ENCODE measurements at regions not wholly inside any gene's neighbourhood (a gene's known extent, or its start where the extent isn't known, plus 50 kb on each side); places are given as distances from the start of the nearest gene placed in this dataset.

DNA sequence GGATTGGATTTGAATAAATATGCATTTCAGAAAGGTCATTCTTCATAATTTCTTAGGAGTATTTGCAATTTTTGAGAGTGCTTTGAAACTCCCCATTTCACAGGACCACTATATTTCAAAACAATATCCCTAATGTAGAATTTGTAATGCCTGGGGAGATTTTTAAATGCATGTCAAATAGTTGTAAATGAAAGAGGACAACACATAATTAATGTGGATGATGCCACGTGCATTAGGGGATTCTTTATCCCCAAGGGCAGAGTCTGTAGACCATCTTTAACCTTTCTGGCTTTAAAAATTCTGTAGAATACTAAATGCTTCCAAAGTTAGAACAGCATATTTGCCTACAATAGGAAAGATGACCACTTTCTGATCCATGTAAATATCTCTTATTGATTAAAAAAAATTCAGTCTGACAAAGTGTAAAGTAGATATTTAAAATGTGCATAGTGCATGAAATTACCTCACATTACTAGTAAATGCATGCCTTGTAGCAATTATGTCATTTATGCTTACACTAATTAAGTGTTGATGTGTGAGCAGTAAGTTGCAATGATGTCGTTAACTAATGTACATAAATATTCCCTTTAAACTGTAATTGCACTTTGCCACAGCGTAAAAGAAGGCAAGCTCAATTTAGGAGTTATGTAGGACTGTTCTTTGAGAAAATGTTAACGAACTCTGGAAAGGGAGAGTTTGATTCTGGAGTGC is 416.1 kb downstream of the PSAT1 start:
- Histone ChIP-seq H3K9me1 (replicated peaks; ENCODE audit: control insufficient read depth, extremely low read depth, insufficient read depth, low read length) (no peaks in the 10 kb centered on the region), H3K9me3 (replicated peaks; ENCODE audit: control insufficient read depth, insufficient read depth, low read length) (no peaks in the 10 kb centered on the region), H3K4me1 (ENCODE audit: control insufficient read depth, extremely low read depth, insufficient read depth, low read length) (no peaks in the 10 kb centered on the region), H3K4me3 (replicated peaks in 1 of 3; ENCODE audit: insufficient read depth in 1 of 3, low read depth in 1 of 3, low read length in 3 of 3) (no peak overlapping the region), H3K27me3 (ENCODE audit: control insufficient read depth in 2 of 2, insufficient read depth in 2 of 2, low read length in 2 of 2) (peaks cover 0 to 2% of the 10 kb centered on the region in 2 experiments), H3K27ac (ENCODE audit: insufficient read depth, low read depth, low read length) (no peak overlapping the region), H3K9ac (replicated peaks; ENCODE audit: extremely low read depth, insufficient read depth, low read length) (no peak overlapping the region), H3K4me2 (ENCODE audit: insufficient read depth, low read length) (no peak overlapping the region), H3K36me3 (ENCODE audit: control insufficient read depth in 2 of 2, extremely low read depth in 1 of 2, insufficient read depth in 2 of 2, low read length in 2 of 2) (no peaks in the 10 kb centered on the region), H3K79me2 (ENCODE audit: control insufficient read depth, insufficient read depth, low read length) (no peaks in the 10 kb centered on the region), H4K20me1 (replicated peaks; ENCODE audit: control insufficient read depth, extremely low read depth, insufficient read depth, low read length) (no peaks in the 10 kb centered on the region), H2AFZ (ENCODE audit: low read depth, low read length) (no peak overlapping the region)
- dilution Hi-C loops (cut with MboI; ENCODE audit: extremely low pct_ligation_motif_present, low sequenced_read_pairs) = no loop called here
- no peak for DNase-seq (ENCODE audit: low read depth, low spot score)
- CTCF ChIA-PET = interaction anchor here (1.1 kb wide), 1 partner anchor 421 kb away, joined by 3 read pairs; no protein-coding TSS in a partner anchor
- no peak for TF ChIP-seq EZH2 (IDR thresholded peaks at IDR 0.05; ENCODE audit: borderline replicate concordance, low read depth, low read length, severe bottlenecking)
- TF ChIP-seq, protein P1, sequence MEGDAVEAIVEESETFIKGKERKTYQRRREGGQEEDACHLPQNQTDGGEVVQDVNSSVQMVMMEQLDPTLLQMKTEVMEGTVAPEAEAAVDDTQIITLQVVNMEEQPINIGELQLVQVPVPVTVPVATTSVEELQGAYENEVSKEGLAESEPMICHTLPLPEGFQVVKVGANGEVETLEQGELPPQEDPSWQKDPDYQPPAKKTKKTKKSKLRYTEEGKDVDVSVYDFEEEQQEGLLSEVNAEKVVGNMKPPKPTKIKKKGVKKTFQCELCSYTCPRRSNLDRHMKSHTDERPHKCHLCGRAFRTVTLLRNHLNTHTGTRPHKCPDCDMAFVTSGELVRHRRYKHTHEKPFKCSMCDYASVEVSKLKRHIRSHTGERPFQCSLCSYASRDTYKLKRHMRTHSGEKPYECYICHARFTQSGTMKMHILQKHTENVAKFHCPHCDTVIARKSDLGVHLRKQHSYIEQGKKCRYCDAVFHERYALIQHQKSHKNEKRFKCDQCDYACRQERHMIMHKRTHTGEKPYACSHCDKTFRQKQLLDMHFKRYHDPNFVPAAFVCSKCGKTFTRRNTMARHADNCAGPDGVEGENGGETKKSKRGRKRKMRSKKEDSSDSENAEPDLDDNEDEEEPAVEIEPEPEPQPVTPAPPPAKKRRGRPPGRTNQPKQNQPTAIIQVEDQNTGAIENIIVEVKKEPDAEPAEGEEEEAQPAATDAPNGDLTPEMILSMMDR (IDR thresholded peaks at IDR 0.05; ENCODE audit: extremely low read depth in 1 of 2, insufficient read depth in 1 of 2, low read depth in 1 of 2, low read length in 2 of 2) = no peak
- no peak for TF ChIP-seq MYC (IDR thresholded peaks at IDR 0.05; ENCODE audit: low read depth, low read length)
- TF ChIP-seq GATA2 (IDR thresholded peaks at IDR 0.05; ENCODE audit: insufficient read depth, insufficient read length, low read depth, low read length) = no peak
- TF ChIP-seq, protein P2, sequence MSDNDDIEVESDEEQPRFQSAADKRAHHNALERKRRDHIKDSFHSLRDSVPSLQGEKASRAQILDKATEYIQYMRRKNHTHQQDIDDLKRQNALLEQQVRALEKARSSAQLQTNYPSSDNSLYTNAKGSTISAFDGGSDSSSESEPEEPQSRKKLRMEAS (IDR thresholded peaks at IDR 0.05; ENCODE audit: insufficient read depth, insufficient read length) = no peak
- no peak for TF ChIP-seq POLR2A (IDR thresholded peaks at IDR 0.05; ENCODE audit: low read depth, low read length)
- no TSS peak for BruUV-seq (replicated peaks)
- POLR2A ChIA-PET = no interaction called here
- intact Hi-C loops (cut with micrococcal nuclease) = no loop called here
- no peak for FAIRE-seq
